ENCODE measurements at regions not wholly inside any gene's neighbourhood (a gene's known extent, or its start where the extent isn't known, plus 50 kb on each side); places are given as distances from the start of the nearest gene placed in this dataset.

- 55% methylated on average over 12 of the region's 12 CpGs for WGBS
- no peak overlapping the region for H3K4me3 ChIP-seq (ENCODE audit: low read depth, low read length)
- H3K36me3 ChIP-seq (ENCODE audit: insufficient read depth): no peaks in the 10 kb centered on the region
- no peaks in the 10 kb centered on the region for H3K4me1 ChIP-seq (ENCODE audit: insufficient read depth)
- H3K27ac ChIP-seq (ENCODE audit: low read depth): no peak overlapping the region
- no peak for DNase-seq (ENCODE audit: extremely low spot score)
Measured at GRCh38 chr1:4118746-4119515, 218.9 kb upstream of the C1orf174 start.

GRCh38 chr1:4119516-4120220, 219.6 kb upstream of the C1orf174 start:
- no peak for DNase-seq (ENCODE audit: extremely low spot score)
- Histone ChIP-seq H3K4me3 (ENCODE audit: low read depth, low read length) (no peak overlapping the region), H3K4me1 (ENCODE audit: insufficient read depth) (no peaks in the 10 kb centered on the region), H3K27ac (ENCODE audit: low read depth) (no peak overlapping the region), H3K36me3 (ENCODE audit: insufficient read depth) (no peaks in the 10 kb centered on the region)
- 66% methylated on average over 11 of the region's 11 CpGs for WGBS

GRCh38 chr1:4120557-4121292, 220.7 kb upstream of the C1orf174 start:
- WGBS: 59% methylated on average over 15 of the region's 15 CpGs
- H3K4me3 ChIP-seq (ENCODE audit: low read depth, low read length): no peak overlapping the region
- H3K36me3 ChIP-seq (ENCODE audit: insufficient read depth): no peaks in the 10 kb centered on the region
- H3K27ac ChIP-seq (ENCODE audit: low read depth): no peak overlapping the region
- no peak for DNase-seq (ENCODE audit: extremely low spot score)
- no peaks in the 10 kb centered on the region for H3K4me1 ChIP-seq (ENCODE audit: insufficient read depth)

GRCh38 chr1:4121293-4121684, 221.2 kb upstream of the C1orf174 start:
- Histone ChIP-seq H3K27ac (ENCODE audit: low read depth) (no peak overlapping the region), H3K36me3 (ENCODE audit: insufficient read depth) (no peaks in the 10 kb centered on the region), H3K4me3 (ENCODE audit: low read depth, low read length) (no peak overlapping the region), H3K4me1 (ENCODE audit: insufficient read depth) (no peaks in the 10 kb centered on the region)
- WGBS: 75% methylated on average over 8 of the region's 8 CpGs
- DNase-seq (ENCODE audit: extremely low spot score): no peak

- no peak overlapping the region for H3K27ac ChIP-seq (ENCODE audit: low read depth)
- WGBS: 83% methylated on average over 20 of the region's 20 CpGs
- no peak for DNase-seq (ENCODE audit: extremely low spot score)
Measured at GRCh38 chr1:4121834-4122512, 221.9 kb upstream of the C1orf174 start.

GRCh38 chr1:4122513-4123160, 222.6 kb upstream of the C1orf174 start:
- H3K4me3 ChIP-seq (ENCODE audit: low read depth, low read length): no peak overlapping the region
- H3K27ac ChIP-seq (ENCODE audit: low read depth): no peak overlapping the region
- no peaks in the 10 kb centered on the region for H3K4me1 ChIP-seq (ENCODE audit: insufficient read depth)
- 78% methylated on average over 8 of the region's 8 CpGs for WGBS
- no peak for DNase-seq (ENCODE audit: extremely low spot score)
- no peaks in the 10 kb centered on the region for H3K36me3 ChIP-seq (ENCODE audit: insufficient read depth)

More at GRCh38 chr1:4121834-4122512, 221.9 kb upstream of the C1orf174 start:
- Histone ChIP-seq H3K36me3 (ENCODE audit: insufficient read depth) (no peaks in the 10 kb centered on the region), H3K4me3 (ENCODE audit: low read depth, low read length) (no peak overlapping the region), H3K4me1 (ENCODE audit: insufficient read depth) (no peaks in the 10 kb centered on the region)

- Histone ChIP-seq H3K27ac (ENCODE audit: low read depth) (no peak overlapping the region), H3K4me3 (ENCODE audit: low read depth, low read length) (no peak overlapping the region), H3K36me3 (ENCODE audit: insufficient read depth) (no peaks in the 10 kb centered on the region), H3K4me1 (ENCODE audit: insufficient read depth) (no peaks in the 10 kb centered on the region)
- no peak for DNase-seq (ENCODE audit: extremely low spot score)
- WGBS: 79% methylated on average over 6 of the region's 6 CpGs
Measured at GRCh38 chr1:4124631-4125145, 224.6 kb upstream of the C1orf174 start.

GRCh38 chr1:4126251-4126650, 226.2 kb upstream of the C1orf174 start:
- no peak overlapping the region for H3K4me3 ChIP-seq (ENCODE audit: low read depth, low read length)
- WGBS: 84% methylated on average over 9 of the region's 9 CpGs

GRCh38 chr1:4126731-4127591, 226.9 kb upstream of the C1orf174 start:
- Histone ChIP-seq H3K4me3 (ENCODE audit: low read depth, low read length) (no peak overlapping the region), H3K27ac (ENCODE audit: low read depth) (no peak overlapping the region), H3K36me3 (ENCODE audit: insufficient read depth) (no peaks in the 10 kb centered on the region), H3K4me1 (ENCODE audit: insufficient read depth) (no peaks in the 10 kb centered on the region)
- WGBS: 85% methylated on average over 20 of the region's 20 CpGs
- DNase-seq (ENCODE audit: extremely low spot score): no peak

More at GRCh38 chr1:4126251-4126650, 226.2 kb upstream of the C1orf174 start:
- Histone ChIP-seq H3K27ac (ENCODE audit: low read depth) (no peak overlapping the region), H3K4me1 (ENCODE audit: insufficient read depth) (no peaks in the 10 kb centered on the region), H3K36me3 (ENCODE audit: insufficient read depth) (no peaks in the 10 kb centered on the region)
- no peak for DNase-seq (ENCODE audit: extremely low spot score)

- Histone ChIP-seq H3K4me1 (ENCODE audit: insufficient read depth) (no peaks in the 10 kb centered on the region), H3K27ac (ENCODE audit: low read depth) (no peak overlapping the region), H3K4me3 (ENCODE audit: low read depth, low read length) (no peak overlapping the region), H3K36me3 (ENCODE audit: insufficient read depth) (no peaks in the 10 kb centered on the region)
- WGBS: 79% methylated on average over 23 of the region's 23 CpGs
- no peak for DNase-seq (ENCODE audit: extremely low spot score)
Measured at GRCh38 chr1:4127592-4128140, 227.6 kb upstream of the C1orf174 start.

GRCh38 chr1:4128616-4129015, 228.5 kb upstream of the C1orf174 start:
- H3K4me3 ChIP-seq (ENCODE audit: low read depth, low read length): no peak overlapping the region
- DNase-seq (ENCODE audit: extremely low spot score): no peak
- no peak overlapping the region for H3K27ac ChIP-seq (ENCODE audit: low read depth)
- H3K4me1 ChIP-seq (ENCODE audit: insufficient read depth): no peaks in the 10 kb centered on the region
- WGBS: 92% methylated on average over 20 of the region's 20 CpGs
- no peaks in the 10 kb centered on the region for H3K36me3 ChIP-seq (ENCODE audit: insufficient read depth)

GRCh38 chr1:4129693-4130092, 229.6 kb upstream of the C1orf174 start:
- no peak overlapping the region for H3K4me3 ChIP-seq (ENCODE audit: low read depth, low read length)
- WGBS: 90% methylated on average over 11 of the region's 11 CpGs
- no peaks in the 10 kb centered on the region for H3K36me3 ChIP-seq (ENCODE audit: insufficient read depth)
- no peak overlapping the region for H3K27ac ChIP-seq (ENCODE audit: low read depth)
- H3K4me1 ChIP-seq (ENCODE audit: insufficient read depth): no peaks in the 10 kb centered on the region
- no peak for DNase-seq (ENCODE audit: extremely low spot score)

All from urinary bladder (tissue), 3 donors.